AG04450 (cell line): ENCODE measurements at regions not wholly inside any gene's neighbourhood (a gene's known extent, or its start where the extent isn't known, plus 50 kb on each side); places are given as distances from the start of the nearest gene placed in this dataset.

Experiments
- CTCF ChIA-PET: fragments of 300-600, 350-600 bp; formaldehyde crosslinking; extraction: SDS; loops from one replicate; lab custom pipeline; 2022; ENCODE audit warnings: antibody characterized with exemption, inconsistent platforms; lab: Charles Lee
- POLR2A ChIA-PET: fragments of 350-600 bp; formaldehyde crosslinking; extraction: SDS; loops from one replicate; lab custom pipeline; 2021; ENCODE audit warnings: antibody characterized with exemption, inconsistent platforms; lab: Yijun Ruan, JAX
- DNase-seq: peaks from one replicate; pipeline ENCODE4 v3.0.0-alpha.2; 2011; ENCODE audit warnings: low read depth, low spot score
- H3K27ac ChIP-seq: one replicate; pipeline ENCODE4 v1.5.1; 2012; ENCODE audit warnings: low read depth, low read length, control low read depth
- H3K27me3 ChIP-seq: one replicate; pipeline ENCODE4 v1.6.0; 2012; ENCODE audit warnings: low read length; ENCODE audit not compliant: control insufficient read depth, insufficient read depth
- H3K4me3 ChIP-seq: 2 replicates; pipeline ENCODE4 v1.5.1; 2011; ENCODE audit warnings: mild to moderate bottlenecking, low read depth, low read length, control low read depth
- H3K9me3 ChIP-seq: 2 replicates; pipeline ENCODE4 v1.5.1; 2012; ENCODE audit warnings: low read length; ENCODE audit not compliant: control insufficient read depth, insufficient read depth
- TF ChIP-seq, protein P1 (sequence below): IDR thresholded peaks from 2 replicates; pipeline ENCODE4 v1.5.1; 2011; ENCODE audit warnings: low read depth, low read length, control low read depth, inconsistent platforms

DNA sequence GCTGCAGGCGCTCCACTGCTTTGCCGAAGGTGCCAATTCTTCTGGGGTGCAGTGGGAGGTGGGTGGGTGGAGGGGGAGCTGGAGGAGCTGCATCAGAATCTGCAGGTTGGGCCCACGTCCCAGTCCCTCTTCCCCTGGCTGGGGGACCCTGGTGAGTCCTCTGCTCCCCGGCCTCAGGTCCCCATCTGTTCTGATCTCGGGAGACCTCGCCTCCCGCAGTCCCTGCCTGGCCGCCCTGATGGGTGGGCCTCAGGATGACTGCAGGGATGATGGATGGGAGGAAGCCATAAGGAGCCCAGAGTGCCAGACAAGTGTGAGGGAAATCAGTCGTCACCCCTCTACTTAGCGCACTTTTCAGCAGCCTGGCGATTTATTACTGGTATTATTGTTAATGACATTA lies 89.3 kb upstream of the PCBD1 start:
- ChIA-PET CTCF (no interaction called here), POLR2A (no interaction called here)
- Histone ChIP-seq H3K27ac (no peak overlapping the region), H3K4me3 (no peak overlapping the region), H3K27me3 (peaks cover 17% of the 10 kb centered on the region), H3K9me3 (no peaks in the 10 kb centered on the region; the same call in 1 of the 2 replicates)
- no peak for DNase-seq
- TF ChIP-seq, protein P1, sequence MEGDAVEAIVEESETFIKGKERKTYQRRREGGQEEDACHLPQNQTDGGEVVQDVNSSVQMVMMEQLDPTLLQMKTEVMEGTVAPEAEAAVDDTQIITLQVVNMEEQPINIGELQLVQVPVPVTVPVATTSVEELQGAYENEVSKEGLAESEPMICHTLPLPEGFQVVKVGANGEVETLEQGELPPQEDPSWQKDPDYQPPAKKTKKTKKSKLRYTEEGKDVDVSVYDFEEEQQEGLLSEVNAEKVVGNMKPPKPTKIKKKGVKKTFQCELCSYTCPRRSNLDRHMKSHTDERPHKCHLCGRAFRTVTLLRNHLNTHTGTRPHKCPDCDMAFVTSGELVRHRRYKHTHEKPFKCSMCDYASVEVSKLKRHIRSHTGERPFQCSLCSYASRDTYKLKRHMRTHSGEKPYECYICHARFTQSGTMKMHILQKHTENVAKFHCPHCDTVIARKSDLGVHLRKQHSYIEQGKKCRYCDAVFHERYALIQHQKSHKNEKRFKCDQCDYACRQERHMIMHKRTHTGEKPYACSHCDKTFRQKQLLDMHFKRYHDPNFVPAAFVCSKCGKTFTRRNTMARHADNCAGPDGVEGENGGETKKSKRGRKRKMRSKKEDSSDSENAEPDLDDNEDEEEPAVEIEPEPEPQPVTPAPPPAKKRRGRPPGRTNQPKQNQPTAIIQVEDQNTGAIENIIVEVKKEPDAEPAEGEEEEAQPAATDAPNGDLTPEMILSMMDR, result no peak

DNA sequence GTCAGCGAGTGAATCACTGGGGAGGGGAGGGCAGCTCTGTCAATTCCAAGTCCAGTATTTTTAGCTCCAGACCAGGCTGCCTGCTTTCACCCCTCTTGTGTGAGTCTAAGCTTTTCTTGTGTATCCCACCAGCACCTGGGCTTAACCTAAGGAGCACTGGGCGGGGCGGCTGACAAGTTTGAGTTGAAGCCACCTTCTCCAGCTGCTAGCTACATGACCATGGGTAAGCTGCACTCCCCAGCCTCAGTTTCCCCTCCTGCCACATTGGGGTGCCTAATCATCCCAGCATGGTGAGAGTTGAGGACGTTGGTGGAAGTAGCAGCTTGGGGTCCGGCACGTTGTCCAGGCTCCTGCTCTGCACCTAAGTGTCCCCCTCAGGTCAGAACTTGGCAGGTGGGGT lies 89.8 kb upstream of the PCBD1 start:
- TF ChIP-seq, protein P1, result no peak
- ChIA-PET POLR2A (no interaction called here), CTCF (no interaction called here)
- Histone ChIP-seq H3K9me3 (no peaks in the 10 kb centered on the region; the same call in 1 of the 2 replicates), H3K27me3 (peaks cover 17% of the 10 kb centered on the region), H3K27ac (no peak overlapping the region), H3K4me3 (no peak overlapping the region)
- no peak for DNase-seq

DNA sequence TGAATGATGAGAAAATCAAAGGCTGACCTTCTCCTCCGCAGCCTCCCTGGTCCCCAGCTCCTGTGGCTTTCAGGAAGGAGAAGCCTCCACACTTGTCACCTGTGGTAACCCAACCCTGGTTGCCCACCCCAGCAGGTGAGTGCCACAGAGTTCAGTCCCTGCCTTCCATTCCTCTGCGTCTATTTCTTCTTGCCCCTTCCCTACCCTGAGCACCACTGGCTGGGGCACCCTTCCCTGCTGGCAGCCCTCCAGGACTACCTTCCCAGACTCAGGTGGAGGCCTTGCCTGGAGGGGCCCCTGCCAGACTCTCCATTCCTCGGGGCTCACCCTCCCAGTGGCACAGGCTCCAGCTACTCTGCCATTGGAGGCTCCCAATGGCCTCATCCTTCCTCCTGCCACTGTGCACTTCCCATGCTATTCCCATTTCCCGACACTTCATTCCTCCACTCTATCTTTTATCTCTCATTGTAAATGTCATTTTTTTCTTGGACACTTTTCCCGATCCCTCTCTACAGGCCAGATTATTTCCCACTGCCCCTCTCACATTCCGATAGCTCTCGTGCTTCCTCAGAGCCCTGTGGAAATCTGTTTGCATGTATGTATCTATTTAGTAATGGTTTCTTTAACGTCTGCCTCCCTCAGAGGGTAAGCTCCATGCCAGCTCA lies 90.6 kb upstream of the PCBD1 start:
- no peak for DNase-seq
- Histone ChIP-seq H3K27me3 (peaks cover 15% of the 10 kb centered on the region), H3K27ac (no peak overlapping the region), H3K4me3 (no peak overlapping the region), H3K9me3 (no peaks in the 10 kb centered on the region; the same call in 1 of the 2 replicates)
- TF ChIP-seq, protein P1, result no peak
- POLR2A ChIA-PET, result no interaction called here
- CTCF ChIA-PET, result no interaction called here

DNA sequence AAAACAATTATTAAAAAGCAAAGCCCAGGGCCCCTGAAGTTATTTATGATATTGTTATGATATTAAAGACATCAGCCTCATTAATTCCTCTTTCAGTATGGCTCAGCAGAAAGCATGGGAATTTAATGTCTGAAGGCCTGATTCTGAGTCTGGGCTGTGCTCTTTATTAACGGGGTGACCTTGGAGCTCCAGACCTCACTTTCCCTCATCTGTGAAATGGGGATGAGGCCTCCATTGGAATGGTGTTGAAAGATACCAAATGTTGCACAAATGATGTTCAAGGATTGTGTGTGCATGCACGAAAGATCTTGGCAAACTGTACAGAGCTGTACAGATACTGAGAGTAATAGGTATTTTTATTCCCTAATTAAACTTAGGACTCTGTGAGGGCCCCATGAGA lies 92.3 kb upstream of the PCBD1 start:
- TF ChIP-seq, protein P1, result no peak
- DNase-seq, result no peak
- POLR2A ChIA-PET, result no interaction called here
- Histone ChIP-seq H3K27ac (no peak overlapping the region), H3K27me3 (peaks cover 16% of the 10 kb centered on the region), H3K9me3 (no peaks in the 10 kb centered on the region; the same call in 1 of the 2 replicates), H3K4me3 (no peak overlapping the region)
- CTCF ChIA-PET, result no interaction called here

DNA sequence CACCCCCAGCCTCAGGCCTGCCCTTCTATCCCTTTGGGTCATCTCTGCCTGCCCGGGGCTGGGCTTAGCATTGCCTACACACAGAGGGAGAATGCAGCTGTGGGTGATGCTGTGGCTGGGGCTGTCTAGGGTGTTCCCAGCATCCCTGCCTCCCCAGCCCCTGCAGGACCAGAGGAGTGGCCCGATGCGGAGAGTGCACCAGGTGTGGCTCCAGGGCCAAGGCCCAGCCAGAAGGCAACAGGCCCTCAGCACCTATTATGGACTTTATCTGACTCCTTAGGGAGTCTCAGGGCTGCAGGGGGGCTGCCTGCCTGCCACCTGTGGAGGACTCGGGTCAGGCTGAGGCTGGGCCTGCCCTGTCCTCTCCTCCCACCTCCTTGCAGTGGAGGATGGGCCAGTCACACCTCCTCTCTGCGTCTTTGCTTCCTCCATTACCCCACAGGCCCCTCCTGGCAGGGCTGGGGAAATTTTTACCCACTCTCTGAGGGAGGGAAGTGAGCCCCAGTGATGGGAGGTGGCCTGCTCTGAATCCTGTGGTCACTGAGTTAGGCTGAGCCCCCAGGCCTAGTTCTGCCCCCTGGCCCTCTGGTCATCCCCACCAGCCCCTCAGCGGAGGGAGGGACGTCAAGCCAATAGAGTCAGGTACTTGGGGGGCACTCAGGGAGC lies 92.9 kb upstream of the PCBD1 start:
- Histone ChIP-seq H3K27ac (no peak overlapping the region), H3K9me3 (no peaks in the 10 kb centered on the region; the same call in 1 of the 2 replicates), H3K27me3 (peaks cover 14% of the 10 kb centered on the region), H3K4me3 (no peak overlapping the region)
- TF ChIP-seq, protein P1, result no peak
- ChIA-PET POLR2A (no interaction called here), CTCF (no interaction called here)
- no peak for DNase-seq
